Rectal smooth muscle tissue (tissue), 1 donor: ENCODE measurements at regions not wholly inside any gene's neighbourhood (a gene's known extent, or its start where the extent isn't known, plus 50 kb on each side); places are given as distances from the start of the nearest gene placed in this dataset.

ENCODE experiments used
- H3K27ac ChIP-seq: one replicate; pipeline ENCODE4 v1.7.0; 2013; ENCODE audit warnings: low read depth, low read length, inconsistent platforms
- H3K27me3 ChIP-seq: one replicate; pipeline ENCODE4 v1.7.0; 2013; ENCODE audit warnings: low read length; ENCODE audit not compliant: control insufficient read depth, insufficient read depth
- H3K36me3 ChIP-seq: one replicate; pipeline ENCODE4 v1.7.0; 2013; ENCODE audit warnings: low read length; ENCODE audit not compliant: control insufficient read depth, insufficient read depth
- H3K4me1 ChIP-seq: one replicate; pipeline ENCODE4 v1.7.0; 2013; ENCODE audit warnings: low read length; ENCODE audit not compliant: control insufficient read depth, insufficient read depth
- H3K4me3 ChIP-seq: one replicate; pipeline ENCODE4 v1.7.0; 2013; ENCODE audit warnings: low read length
- H3K9ac ChIP-seq: one replicate; pipeline ENCODE4 v1.7.0; 2013; ENCODE audit warnings: low read length

GRCh38 chr7:36003343-36003742 lies 149.7 kb upstream of the EEPD1 start:
- Histone ChIP-seq H3K4me3 (no peak overlapping the region), H3K36me3 (no peaks in the 10 kb centered on the region), H3K9ac (no peak overlapping the region), H3K27me3 (no peaks in the 10 kb centered on the region), H3K27ac (no peak overlapping the region), H3K4me1 (no peaks in the 10 kb centered on the region)

- no peaks in the 10 kb centered on the region for H3K27me3 ChIP-seq
- no peak overlapping the region for H3K9ac ChIP-seq
- no peak overlapping the region for H3K27ac ChIP-seq
- H3K4me3 ChIP-seq, result no peak overlapping the region
- no peaks in the 10 kb centered on the region for H3K4me1 ChIP-seq
- no peaks in the 10 kb centered on the region for H3K36me3 ChIP-seq
These were observed 147.8 kb upstream of the EEPD1 start for GRCh38 chr7:36005293-36005692.

- no peaks in the 10 kb centered on the region for H3K4me1 ChIP-seq
- no peaks in the 10 kb centered on the region for H3K27me3 ChIP-seq
- no peaks in the 10 kb centered on the region for H3K36me3 ChIP-seq
- no peak overlapping the region for H3K9ac ChIP-seq
- H3K27ac ChIP-seq, result no peak overlapping the region
- H3K4me3 ChIP-seq, result no peak overlapping the region
These were observed 147.2 kb upstream of the EEPD1 start for GRCh38 chr7:36005876-36006275.

GRCh38 chr7:36006636-36007229 lies 146.3 kb upstream of the EEPD1 start:
- Histone ChIP-seq H3K27ac (no peak overlapping the region), H3K4me3 (no peak overlapping the region), H3K4me1 (no peaks in the 10 kb centered on the region), H3K36me3 (no peaks in the 10 kb centered on the region), H3K9ac (no peak overlapping the region), H3K27me3 (no peaks in the 10 kb centered on the region)

GRCh38 chr7:36010656-36011587 lies 142.1 kb upstream of the EEPD1 start:
- Histone ChIP-seq H3K27ac (no peak overlapping the region), H3K36me3 (no peaks in the 10 kb centered on the region), H3K9ac (no peak overlapping the region), H3K4me3 (no peak overlapping the region), H3K4me1 (no peaks in the 10 kb centered on the region), H3K27me3 (no peaks in the 10 kb centered on the region)

GRCh38 chr7:36011588-36011965 lies 141.5 kb upstream of the EEPD1 start:
- Histone ChIP-seq H3K4me1 (no peaks in the 10 kb centered on the region), H3K27ac (no peak overlapping the region), H3K4me3 (no peak overlapping the region), H3K36me3 (no peaks in the 10 kb centered on the region), H3K9ac (no peak overlapping the region), H3K27me3 (no peaks in the 10 kb centered on the region)

- Histone ChIP-seq H3K27ac (no peak overlapping the region), H3K36me3 (no peaks in the 10 kb centered on the region), H3K4me3 (no peak overlapping the region), H3K27me3 (no peaks in the 10 kb centered on the region), H3K4me1 (no peaks in the 10 kb centered on the region), H3K9ac (no peak overlapping the region)
These were observed 139.6 kb upstream of the EEPD1 start for GRCh38 chr7:36013246-36014014.

- no peaks in the 10 kb centered on the region for H3K4me1 ChIP-seq
- H3K9ac ChIP-seq, result no peak overlapping the region
- no peaks in the 10 kb centered on the region for H3K36me3 ChIP-seq
- no peaks in the 10 kb centered on the region for H3K27me3 ChIP-seq
- no peak overlapping the region for H3K27ac ChIP-seq
- no peak overlapping the region for H3K4me3 ChIP-seq
These were observed 138.1 kb upstream of the EEPD1 start for GRCh38 chr7:36014961-36015360.

- no peaks in the 10 kb centered on the region for H3K36me3 ChIP-seq
- H3K27me3 ChIP-seq, result no peaks in the 10 kb centered on the region
- no peak overlapping the region for H3K4me3 ChIP-seq
- H3K27ac ChIP-seq, result no peak overlapping the region
- H3K4me1 ChIP-seq, result no peaks in the 10 kb centered on the region
- H3K9ac ChIP-seq, result no peak overlapping the region
These were observed 137.3 kb upstream of the EEPD1 start for GRCh38 chr7:36015733-36016132.

GRCh38 chr7:36016648-36017047 lies 136.4 kb upstream of the EEPD1 start:
- Histone ChIP-seq H3K27ac (no peak overlapping the region), H3K27me3 (no peaks in the 10 kb centered on the region), H3K4me3 (no peak overlapping the region), H3K36me3 (no peaks in the 10 kb centered on the region), H3K9ac (no peak overlapping the region), H3K4me1 (no peaks in the 10 kb centered on the region)

GRCh38 chr7:36017111-36017510 lies 135.9 kb upstream of the EEPD1 start:
- no peak overlapping the region for H3K27ac ChIP-seq
- H3K4me3 ChIP-seq, result no peak overlapping the region
- no peak overlapping the region for H3K9ac ChIP-seq
- no peaks in the 10 kb centered on the region for H3K4me1 ChIP-seq
- no peaks in the 10 kb centered on the region for H3K27me3 ChIP-seq
- no peaks in the 10 kb centered on the region for H3K36me3 ChIP-seq

- no peaks in the 10 kb centered on the region for H3K36me3 ChIP-seq
- H3K4me3 ChIP-seq, result no peak overlapping the region
- no peaks in the 10 kb centered on the region for H3K4me1 ChIP-seq
- H3K9ac ChIP-seq, result no peak overlapping the region
- H3K27ac ChIP-seq, result no peak overlapping the region
- H3K27me3 ChIP-seq, result no peaks in the 10 kb centered on the region
These were observed 134.1 kb upstream of the EEPD1 start for GRCh38 chr7:36018816-36019484.
